HFF-Myc (cell line): ENCODE measurements at regions not wholly inside any gene's neighbourhood (a gene's known extent, or its start where the extent isn't known, plus 50 kb on each side); places are given as distances from the start of the nearest gene placed in this dataset.
A peak's percentile ranks its signal among the peaks of the same experiment; 100 is the strongest.

Experiments used
- DNase-seq: peaks from one replicate; pipeline ENCODE4 v3.0.0-alpha.2; 2011; ENCODE audit warnings: low read depth; ENCODE audit errors: extremely low read depth
- H3K4me3 ChIP-seq: replicated peaks from 2 replicates; pipeline ENCODE4 v1.5.1; 2011; ENCODE audit warnings: low read depth, mild to moderate bottlenecking, control low read depth, low read length
- TF ChIP-seq, protein P1 (sequence below): IDR thresholded peaks from 2 replicates; pipeline ENCODE4 v1.5.1; 2012; ENCODE audit warnings: mild to moderate bottlenecking, low read depth, low read length, control low read depth; ENCODE audit errors: missing control alignments

DNA sequence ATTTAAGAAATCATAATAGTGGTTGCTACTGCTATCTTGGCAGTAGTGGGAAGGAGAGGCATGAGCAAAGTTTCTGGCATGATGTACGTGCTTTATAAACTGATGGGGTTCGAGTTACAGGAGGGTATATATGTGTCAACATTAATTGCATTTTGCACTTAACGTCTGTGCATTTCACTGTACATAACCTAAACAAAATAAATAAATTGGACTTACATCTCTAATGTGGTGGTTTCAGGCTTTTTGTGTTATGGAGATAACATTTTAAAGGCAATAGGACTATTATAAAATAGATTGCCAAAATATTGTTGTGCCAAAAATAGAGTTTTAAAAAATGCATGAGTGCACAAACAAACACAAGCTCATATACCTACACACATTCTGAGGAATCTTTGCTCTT lies 1001.1 kb upstream of the GJE1 start:
- no peak for DNase-seq
- TF ChIP-seq, protein P1, sequence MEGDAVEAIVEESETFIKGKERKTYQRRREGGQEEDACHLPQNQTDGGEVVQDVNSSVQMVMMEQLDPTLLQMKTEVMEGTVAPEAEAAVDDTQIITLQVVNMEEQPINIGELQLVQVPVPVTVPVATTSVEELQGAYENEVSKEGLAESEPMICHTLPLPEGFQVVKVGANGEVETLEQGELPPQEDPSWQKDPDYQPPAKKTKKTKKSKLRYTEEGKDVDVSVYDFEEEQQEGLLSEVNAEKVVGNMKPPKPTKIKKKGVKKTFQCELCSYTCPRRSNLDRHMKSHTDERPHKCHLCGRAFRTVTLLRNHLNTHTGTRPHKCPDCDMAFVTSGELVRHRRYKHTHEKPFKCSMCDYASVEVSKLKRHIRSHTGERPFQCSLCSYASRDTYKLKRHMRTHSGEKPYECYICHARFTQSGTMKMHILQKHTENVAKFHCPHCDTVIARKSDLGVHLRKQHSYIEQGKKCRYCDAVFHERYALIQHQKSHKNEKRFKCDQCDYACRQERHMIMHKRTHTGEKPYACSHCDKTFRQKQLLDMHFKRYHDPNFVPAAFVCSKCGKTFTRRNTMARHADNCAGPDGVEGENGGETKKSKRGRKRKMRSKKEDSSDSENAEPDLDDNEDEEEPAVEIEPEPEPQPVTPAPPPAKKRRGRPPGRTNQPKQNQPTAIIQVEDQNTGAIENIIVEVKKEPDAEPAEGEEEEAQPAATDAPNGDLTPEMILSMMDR: no peak
- H3K4me3 ChIP-seq: no peak overlapping the region

DNA sequence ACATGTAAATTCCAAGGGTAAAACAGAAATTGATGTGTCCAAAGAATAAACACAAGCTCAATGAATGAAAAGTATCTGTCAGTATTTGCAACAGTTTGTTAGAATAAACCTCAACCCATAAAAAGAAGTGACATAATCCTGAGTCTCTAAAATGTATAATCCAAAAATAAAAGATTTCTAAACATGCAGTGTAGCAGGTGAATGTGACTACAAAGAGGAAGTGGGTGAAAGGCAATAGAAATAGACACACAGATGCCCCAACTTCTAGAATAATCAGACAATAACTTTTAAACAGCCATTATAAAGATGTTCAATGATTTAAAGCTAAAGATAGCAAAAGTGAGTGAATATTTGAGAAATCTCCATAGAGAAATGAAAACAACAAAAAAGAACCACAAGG lies 1009.2 kb upstream of the GJE1 start:
- DNase-seq: no peak

DNA sequence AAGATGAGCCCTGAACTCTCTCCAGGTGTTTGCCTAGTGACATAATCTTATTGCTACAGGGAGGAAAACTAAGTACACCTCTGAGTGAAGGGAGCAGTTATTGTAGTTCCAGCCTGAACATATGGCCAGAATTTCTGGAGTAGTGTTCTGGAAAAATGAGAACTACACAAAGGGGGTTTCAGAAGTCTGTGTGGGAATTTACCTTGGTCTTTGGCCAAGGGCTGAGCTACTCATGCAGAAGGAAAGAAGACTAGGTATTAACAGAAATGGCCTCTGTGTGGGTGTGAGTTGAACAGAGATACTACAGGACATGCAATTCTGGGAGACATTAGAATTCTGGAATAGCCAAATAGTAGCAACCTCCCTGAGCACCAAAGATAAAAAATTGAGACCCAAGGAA lies 1009.7 kb upstream of the GJE1 start:
- no peak for DNase-seq
- H3K4me3 ChIP-seq: no peak overlapping the region
- TF ChIP-seq, protein P1: no peak

More for the DNA sequence above, 1009.2 kb upstream of the GJE1 start:
- H3K4me3 ChIP-seq: no peak overlapping the region
- TF ChIP-seq, protein P1: no peak

DNA sequence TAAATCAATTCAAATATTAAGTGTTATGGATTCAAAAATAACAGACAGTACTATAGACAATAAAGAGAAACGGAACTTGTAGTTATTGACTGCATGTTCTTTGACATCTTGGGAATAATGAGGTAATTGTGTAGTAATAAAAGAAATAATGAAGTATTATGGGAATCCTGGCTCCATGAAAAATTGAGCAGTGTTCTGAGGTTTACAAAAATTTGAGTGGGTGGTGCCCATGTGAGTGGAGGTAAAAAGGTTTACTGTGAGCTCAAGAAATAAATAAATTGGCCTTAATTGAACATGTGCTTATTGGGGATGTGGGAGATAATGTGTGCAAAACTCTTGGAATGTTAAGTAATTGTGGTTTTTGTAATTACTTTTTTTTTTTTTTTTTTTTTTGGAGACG lies 1013.7 kb upstream of the GJE1 start:
- TF ChIP-seq, protein P1: no peak
- DNase-seq: no peak
- H3K4me3 ChIP-seq: no peak overlapping the region

DNA sequence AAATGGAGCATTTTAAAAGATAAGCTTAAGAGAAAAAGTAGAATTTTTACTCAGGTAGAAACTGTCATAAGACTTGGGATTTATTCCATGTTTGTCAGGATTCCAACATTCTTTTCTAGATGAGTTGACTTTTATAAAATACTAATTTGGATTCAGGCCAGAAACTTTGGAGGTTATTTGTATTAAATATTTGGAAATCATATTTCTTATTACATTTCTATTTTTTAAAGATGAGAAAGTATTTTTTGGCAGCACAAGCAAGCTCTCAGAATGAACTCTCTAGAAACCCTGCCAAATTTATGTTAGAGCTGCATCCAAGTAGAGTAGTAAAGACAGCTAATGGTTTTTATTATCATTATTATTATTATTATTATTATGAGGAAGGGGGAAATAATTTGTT lies 1014.9 kb upstream of the GJE1 start:
- TF ChIP-seq, protein P1: no peak
- H3K4me3 ChIP-seq: no peak overlapping the region
- no peak for DNase-seq

DNA sequence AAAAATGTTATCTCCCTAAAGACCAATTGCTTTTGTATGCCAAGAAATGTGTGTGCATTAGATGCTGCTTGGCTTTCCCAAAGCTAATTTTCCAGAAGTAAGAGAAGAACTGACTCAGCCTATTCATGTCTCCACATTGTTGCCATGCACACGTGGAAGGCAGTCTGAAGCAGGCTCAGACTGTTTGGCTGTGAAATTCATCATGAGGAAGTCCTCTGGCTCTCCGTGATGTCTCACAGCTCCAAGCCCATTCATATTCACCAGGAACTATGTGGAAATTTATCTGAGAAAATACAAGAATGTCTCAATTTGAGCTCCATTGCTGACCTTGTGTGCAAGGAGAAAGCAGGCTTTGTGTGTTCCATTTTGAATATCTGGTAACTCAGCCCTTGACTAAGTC lies 1022.2 kb upstream of the GJE1 start:
- H3K4me3 ChIP-seq: no peak overlapping the region
- TF ChIP-seq, protein P1: no peak
- no peak for DNase-seq

DNA sequence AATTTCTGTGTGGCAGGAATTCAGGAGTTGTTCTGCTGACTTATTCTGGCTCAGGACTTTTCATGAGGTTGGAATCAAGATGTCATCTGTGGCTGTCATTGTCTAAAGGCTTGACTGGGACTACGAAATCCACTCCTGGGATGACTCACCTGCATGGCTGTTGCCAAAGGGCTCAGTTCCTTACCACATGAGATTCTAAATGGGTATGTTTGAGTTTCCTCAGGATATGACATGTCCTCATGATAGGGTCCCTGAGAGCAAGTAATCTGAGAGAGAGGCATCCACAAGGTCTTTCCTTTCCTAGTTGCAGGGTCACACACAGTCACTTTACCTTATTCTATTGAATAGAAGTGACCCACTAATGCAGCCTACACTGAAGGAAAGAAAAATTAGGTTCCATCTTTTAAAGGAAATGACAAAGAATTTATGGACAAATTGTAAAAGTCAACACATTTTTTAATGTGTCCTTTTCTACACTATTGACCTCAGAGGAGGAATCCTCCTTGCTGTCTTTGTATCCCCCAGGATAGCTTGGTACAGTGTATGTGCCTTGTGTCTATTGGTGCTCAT lies 1025.0 kb upstream of the GJE1 start:
- no peak overlapping the region for H3K4me3 ChIP-seq
- peak; percentile 17 for DNase-seq
- TF ChIP-seq, protein P1: no peak
